HG02943 (cell line): ENCODE measurements at regions not wholly inside any gene's neighbourhood (a gene's known extent, or its start where the extent isn't known, plus 50 kb on each side); places are given as distances from the start of the nearest gene placed in this dataset.
"Not testable (repeated sequence)": the region's sequence is repeated elsewhere in the genome, so short reads cannot be mapped to it uniquely, and the experiment has no call there.

ENCODE experiments used
- ATAC-seq: cut with Tn5 transposase; IDR thresholded peaks from one replicate; pipeline ENCODE4 v1.9.1; 2021; ENCODE audit warnings: mild to moderate bottlenecking, low read depth, moderate library complexity; ENCODE audit not compliant: unreplicated experiment

DNA sequence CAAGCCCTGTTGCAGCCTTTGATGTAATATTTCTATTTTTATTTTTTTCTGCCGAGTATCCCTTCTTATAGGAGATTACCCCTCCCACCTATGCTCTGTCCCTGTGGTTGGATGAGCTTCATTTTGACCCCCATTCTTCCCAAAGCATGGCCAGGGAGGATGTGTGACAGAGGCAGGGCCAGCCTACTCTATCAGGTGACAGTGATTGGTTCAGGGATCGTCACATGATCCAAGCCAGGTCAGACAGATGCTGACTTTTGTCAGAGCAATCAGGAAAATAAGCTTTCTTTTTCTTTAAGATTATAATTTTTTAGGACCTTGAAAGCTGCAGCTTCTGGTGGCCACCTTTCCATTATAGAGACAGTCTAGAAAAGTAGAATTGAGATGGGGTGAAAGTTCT is 314.3 kb downstream of the NUP35 start:
- no peak for ATAC-seq

DNA sequence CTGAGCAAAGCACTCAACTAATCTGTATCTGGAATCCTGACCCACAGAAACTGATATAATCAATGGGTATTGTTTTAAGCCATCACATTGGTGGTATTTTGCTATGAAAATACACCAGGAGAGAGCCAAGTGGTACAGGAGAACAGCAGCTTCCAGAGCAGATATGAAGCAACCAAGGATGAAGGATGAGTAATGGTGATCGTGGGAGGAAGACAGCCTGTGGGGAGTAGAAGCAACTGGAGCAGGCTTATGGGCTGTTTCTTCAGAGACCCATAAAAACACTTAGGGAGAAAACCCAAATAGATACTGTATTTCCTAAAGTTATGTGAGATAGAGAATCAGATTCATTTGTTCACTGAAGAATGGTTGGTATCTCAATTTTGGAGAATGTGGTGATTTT is 330.8 kb downstream of the NUP35 start:
- no peak for ATAC-seq

DNA sequence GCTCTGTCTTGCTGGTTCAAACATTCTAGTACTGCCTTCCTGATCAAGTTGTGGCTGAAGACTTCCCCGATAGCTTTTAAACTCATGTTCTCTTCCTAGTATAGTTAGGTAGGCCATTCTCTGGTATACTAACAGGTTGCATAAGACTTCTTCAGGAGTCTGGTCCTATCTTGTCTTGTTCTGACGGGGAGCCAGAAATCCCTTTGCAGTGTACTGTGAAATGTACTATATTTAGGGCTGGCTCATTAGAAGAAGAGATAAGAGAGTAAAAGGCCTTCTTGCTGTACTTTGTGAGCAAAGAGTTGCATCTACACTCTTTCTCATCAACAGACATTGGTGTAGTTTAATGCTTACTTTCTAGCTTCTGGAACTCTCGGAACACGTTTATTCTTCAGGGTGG is 331.9 kb downstream of the NUP35 start:
- ATAC-seq = no peak

DNA sequence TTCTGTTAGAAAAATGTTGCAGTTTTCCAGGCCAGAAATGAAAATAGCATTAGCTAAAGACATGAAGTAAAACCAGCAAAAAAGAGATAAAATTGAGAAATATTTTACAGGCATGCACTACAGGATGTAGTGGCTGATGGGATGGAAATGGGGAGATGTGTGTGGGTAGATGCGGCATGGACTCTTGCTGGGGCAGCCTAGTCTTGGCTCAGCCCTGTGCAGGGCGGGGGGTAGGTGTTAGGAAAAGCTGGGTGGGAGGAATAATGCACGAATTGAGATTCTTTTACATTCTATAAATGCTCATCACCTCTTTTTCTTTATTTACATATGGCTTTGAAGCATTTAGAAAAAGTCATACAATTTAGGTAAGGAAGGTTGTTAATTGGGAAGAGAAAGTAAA is 334.2 kb downstream of the NUP35 start:
- ATAC-seq = no peak

DNA sequence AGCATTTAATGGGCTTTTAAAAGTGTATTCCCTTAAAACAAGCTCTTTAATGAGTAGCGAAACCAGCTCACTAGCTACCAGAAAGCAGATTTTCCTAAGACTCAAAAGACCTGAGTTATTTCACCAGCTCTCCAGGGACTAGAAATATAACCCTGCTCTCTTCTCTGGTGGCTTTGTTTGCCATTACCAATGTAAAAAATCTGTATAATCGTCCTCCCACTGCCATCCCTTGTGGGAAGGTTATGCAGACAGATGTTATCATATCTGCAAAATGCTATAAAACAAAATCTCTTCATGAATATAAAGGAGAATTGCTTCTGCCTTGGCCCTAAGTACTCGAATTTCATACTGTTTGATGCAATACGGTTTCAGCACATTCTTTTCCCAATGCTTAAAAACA is 335.2 kb downstream of the NUP35 start:
- no peak for ATAC-seq

DNA sequence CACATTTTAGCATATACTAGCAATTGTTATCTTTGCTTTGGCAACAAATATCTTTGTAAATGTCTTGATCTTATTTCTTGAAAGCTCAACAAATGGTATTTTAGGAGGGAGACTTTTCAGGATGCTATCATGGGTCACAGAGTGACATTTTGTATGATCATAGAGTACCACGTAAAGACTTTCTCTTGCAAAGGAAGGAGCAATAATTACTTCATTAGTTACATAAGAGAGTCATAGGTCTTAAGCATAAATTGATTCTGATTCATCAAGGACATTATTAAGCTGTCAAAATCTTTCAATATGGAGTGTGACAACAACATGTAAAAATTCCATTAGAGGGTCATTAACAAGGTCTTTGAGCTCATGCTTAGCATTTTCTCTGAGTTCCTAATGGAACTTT is 339.6 kb downstream of the NUP35 start:
- ATAC-seq = no peak

DNA sequence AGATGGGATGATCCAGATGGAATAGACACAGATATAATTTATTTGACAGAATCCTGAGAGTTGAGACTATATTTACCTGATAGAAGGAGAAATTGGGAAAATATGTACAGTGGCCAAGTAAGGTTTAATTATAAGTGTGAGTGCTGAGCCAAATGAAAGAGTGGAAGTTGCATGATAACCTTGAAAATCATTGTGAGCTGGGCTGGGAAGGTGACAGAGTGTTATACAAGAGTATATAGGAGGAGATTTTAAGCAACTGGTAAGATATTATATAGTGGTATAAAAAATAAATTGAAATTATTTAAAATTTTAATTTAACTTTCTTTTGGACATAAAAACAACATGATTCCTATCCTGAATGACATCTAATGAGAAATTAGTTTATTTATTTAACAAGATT is 340.8 kb downstream of the NUP35 start:
- no peak for ATAC-seq

DNA sequence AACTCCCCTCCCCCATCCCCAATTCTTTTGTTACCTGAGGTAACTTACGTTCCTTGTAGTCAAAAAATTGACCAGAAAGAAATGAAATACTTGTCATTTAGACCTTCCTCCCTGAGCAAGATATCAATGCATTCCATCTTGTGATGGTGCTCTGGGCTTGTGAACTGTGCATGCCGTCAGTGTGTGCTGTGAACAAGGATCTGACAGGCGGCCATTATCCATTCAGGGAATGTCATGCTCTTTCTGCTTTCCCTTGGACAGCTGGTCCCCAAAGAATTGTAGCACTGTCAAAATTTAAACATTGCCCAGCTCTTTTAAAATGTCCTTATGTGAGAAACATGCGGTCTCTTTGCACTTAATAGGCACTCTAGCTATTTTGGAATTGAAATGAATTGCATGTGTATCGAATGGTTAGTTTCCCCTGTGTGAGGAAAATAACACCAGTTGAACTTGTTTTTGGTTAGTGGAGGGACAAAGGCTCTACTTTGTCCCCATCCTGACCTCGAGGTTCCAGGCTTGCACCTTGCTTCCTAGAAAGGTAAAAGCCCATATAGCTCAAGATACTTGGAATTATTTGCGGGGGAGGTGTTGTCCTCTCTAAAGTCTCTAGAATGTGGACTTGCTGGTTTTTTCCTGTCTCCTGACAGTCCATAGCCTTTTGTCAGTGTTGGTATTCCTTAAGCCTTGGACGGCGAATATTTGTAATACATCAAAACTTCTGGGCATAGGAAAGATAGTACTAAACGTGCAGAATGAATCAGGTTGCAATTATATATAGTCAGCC is 350.9 kb downstream of the NUP35 start:
- ATAC-seq = no peak

DNA sequence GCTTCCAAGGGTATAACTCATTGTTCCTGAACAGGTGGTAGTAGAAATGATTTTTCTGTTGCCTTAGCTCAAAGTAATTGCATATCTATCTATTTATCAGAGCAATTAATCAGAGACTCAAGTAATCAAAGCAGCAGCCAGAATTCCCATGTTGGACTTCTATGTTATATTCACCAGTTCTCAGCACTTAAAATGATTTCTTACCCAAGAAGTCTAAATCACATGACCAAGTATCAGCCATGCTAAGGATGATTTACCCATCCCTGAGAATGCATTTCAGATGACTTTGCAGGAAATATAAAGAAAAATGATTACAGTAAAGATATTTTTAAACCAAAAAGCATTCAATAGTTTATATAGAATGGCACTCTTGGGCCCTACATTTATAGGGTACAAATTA is 352.2 kb downstream of the NUP35 start:
- no peak for ATAC-seq

DNA sequence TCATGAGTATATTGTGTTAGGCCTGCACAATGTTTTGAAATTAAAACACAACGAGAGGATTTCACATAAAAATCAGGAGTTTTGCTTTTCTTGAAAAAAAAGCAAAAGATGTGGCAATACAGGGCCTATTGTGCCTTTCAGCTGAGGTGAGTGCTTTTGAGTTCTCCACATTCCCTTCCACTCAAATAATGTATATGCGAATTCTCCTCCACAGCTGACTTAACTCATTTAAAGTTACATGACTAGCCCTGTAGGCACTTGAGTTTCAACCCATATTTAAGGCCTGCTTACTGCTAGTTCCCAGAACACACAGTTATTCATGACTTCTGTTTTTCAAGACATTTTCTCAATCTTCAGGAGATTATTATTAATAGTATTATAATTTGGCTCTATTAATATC is 353.1 kb downstream of the NUP35 start:
- ATAC-seq = no peak

DNA sequence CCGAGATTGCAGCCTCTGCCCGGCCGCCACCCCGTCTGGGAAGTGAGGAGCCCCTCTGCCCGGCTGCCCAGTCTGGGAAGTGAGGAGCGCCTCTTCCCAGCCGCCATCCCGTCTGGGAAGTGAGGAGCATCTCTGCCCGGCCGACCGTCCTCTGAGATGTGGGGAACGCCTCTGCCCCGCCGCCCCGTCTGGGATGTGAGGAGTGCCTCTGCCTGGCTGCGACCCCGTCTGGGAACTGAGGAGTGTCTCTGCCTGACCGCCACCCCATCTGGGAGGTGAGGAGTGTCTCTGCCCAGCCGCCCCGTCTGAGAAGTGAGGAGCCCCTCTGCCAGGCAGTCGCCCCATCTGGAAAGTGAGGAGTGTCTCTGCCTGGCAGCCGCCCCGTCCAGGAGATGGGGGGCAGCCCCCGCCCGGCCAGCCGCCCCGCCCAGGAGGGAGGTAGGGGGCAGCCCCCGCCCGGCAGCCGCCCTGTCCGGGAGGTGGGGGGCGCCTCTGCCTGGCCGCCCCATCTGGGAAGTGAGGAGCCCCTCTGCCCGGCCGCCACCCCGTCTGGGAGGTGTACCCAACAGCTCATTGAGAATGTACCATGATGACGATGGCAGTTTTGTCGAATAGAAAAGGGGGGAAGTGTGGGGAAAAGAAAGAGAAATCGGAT is 354.8 kb downstream of the NUP35 start:
- not testable (repeated sequence) for ATAC-seq

DNA sequence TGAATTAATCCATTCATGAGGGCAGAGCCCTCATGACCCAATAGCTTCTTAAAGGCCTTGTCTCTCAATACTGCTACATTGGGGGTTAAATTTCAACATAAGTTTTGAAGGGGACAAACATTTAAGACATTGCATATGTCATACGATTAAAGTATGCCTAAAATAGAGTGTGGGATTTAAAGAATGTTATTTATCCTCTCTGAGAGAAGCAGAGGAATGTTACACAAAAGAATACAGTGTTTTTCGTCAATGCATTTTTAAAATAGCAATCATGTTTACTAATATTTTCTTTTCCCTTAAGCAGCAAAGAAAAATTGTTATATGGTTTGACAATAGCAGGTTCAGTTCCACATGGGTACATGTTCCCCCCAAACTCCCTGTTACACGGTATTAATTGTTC is 363.1 kb downstream of the NUP35 start:
- no peak for ATAC-seq

DNA sequence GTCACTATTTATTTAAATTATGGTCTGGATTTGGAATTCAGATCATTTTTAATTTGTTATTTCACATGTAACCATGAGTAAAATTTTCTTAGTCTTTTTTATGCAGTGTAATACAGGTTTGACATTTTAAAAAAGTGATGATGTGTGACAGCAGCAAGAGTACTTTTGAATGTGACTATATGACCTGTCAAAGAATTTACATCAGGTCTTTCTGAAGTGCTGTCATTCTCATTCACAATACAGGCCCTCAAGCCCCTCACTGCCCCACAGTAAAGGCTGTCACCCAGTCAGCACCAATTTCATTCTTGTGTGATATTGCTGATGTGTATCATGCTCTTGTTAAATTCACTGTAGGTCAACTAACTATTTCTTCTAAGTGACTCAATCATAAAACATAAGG is 364.2 kb downstream of the NUP35 start:
- no peak for ATAC-seq

DNA sequence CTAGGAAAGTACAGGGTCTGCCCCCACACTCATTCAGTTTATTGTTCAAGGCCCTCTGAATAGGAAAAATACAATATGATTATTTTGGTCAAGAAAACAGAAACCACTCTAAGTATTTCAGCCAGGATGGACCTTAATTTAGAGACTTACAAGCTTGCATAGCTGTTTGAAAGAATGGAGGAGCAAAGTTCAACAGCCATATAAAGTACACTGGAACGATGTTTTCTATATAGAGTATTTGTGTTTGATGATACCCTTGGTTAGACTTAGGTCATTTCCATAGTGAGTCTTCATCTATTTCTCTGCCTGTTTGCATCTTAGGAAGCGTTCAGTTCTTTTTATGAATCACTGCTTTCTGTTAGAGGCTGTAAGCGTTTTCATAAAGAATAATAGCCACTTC is 366.2 kb downstream of the NUP35 start:
- no peak for ATAC-seq

DNA sequence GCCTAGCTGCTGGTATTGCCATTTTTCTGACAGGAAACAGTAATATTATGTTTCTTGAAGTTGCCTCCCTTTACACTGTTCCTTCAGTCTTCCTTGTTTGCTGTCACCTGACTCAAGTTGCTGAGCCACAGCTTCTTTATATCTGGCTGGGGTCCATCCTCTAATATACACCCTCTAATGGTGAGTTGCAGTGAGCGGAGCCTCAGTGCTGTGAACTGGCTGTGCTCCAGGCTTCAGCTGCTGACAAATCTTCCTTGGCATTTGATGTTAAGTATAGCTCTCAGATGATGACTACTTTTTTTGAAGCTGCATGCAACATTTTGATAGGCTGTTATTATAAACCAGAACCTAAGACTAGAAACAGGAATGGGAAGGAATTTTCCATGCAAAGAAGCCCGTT is 366.7 kb downstream of the NUP35 start:
- ATAC-seq = no peak

DNA sequence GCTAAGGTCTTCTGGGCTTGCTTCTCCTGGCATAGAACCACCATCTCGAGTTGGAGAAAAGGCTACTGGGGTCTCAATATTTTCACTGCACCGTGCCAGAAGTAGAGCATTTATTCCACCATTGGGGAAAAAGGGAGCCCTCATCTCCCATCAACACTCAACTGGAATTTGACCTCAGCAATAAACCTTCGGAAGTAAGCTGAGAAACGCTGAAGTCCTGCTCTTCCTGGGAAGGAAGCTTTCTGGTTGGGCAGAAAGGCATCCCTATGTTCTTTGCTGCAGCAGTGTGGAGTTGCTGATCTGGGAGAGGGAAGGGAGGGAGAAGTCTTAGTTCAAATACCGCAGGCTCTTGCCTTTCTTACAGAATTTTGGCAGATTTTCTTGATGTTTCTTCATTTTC is 368.8 kb downstream of the NUP35 start:
- ATAC-seq = no peak

DNA sequence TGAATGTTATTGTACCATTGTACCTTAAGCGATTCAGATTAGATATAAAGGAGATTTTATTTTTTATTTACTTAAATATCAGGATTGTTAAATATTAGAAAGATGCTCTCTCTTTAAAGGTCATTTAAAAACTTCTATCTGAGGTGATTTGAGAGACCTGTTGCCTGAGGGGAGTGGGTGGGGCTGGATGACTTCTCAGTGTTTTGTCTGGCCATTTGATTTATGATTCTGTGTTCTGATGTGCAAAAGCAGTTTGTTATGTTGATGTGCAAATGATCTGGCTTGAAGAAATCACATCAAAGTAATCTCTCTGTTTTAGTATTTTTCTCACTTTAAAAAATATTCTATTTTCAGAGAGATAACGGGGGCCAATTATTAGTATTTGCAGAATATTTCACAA is 370.8 kb downstream of the NUP35 start:
- ATAC-seq = no peak

DNA sequence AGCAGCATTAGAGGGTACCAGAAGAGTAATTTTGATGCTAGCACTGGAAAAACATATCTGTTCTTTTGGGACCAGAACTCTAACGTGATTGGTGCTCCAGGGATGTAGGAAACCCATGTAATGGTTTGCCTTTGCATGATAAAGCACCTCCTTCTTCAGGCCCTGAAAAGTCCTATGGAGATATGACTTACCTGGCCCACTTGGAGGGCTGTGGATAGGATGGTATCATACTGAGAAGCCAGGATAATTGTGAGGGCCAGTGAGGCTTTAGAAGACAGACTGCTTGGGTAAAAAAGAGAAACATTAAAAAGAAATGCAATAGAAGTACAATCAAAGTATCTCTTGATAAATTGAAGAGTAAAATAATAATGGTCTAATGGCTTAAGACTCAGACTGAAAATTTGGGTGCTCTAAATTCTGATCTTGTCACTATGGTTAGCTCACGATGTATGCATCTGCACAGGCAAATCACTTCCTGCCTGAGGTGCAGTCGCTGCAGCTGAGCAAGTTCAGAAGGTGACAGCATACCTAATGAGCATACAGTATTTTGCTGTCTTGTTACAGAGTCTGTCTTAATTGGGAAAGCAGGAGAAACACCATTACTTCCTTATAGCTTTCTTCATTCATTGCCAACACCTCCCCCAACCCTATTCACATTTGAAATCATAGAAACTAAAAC is 371.5 kb downstream of the NUP35 start:
- ATAC-seq = peak; percentile 96

DNA sequence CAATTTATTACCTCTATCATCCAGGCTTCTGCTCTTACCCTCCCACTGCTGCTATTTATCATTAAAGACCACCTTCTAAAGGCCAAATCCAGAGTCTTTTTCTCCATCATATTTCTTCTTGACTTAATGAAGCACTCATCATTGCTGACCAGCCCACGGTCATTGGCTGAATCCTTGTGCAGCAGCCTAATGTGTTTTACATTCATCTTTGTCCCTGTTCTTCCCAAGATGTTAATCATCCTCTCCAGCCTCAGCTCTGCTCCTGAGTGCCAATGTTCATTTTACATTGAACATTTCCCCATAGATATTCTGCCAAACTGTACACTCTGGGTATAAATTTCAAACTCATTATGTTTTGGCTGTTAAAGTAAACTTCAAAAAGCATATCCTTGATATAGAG is 373.6 kb downstream of the NUP35 start:
- no peak for ATAC-seq

DNA sequence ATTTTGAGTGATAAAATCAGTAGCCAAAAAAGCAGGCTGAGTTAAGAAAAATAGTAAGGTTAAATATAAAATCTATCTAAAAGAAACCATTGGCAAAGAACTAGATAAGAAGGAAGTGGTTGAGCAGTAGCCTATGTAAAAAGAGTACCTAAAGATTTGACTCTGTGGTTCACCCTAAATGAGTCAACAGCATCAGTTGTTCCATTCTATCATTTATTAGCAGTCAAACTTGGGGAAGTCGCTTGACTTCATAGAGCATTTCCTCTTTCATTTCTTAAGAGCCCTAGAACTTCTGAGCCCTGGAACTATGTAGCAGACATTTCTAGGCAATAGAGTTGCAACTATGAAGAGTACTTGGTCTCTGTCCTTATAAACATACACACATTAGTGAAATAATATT is 381.7 kb downstream of the NUP35 start:
- peak; percentile 98 for ATAC-seq

DNA sequence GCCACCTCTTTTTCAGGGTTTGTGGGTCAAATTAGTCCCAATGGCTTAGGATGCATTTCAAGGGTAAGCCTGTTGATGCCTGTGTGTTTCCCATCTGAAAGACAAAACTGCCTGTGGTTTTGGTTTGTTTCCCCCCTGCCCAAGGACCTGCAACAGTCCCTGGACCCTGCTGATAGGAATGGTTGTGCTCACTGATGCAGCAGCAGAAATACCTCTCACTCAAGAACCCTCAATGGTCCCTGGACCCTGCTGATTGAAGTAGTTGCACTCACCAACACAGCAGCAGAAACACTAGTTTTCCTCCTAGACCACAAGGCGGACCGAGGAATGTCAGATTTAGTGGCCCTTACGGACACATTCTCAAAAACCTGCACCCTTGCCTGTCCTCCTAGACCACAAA is 386.9 kb downstream of the NUP35 start:
- no peak for ATAC-seq
